HL-60 (cell line): ENCODE measurements at regions not wholly inside any gene's neighbourhood (a gene's known extent, or its start where the extent isn't known, plus 50 kb on each side); places are given as distances from the start of the nearest gene placed in this dataset.

Source experiments
- CTCF ChIP-seq: IDR thresholded peaks from one replicate; pipeline ENCODE4 v1.5.1; 2011; ENCODE audit warnings: low read length, control low read depth, inconsistent platforms; ENCODE audit not compliant: insufficient read depth
- POLR2AphosphoS5 ChIP-seq: IDR thresholded peaks from 2 replicates; pipeline ENCODE4 v1.6.1; 2012; ENCODE audit warnings: low read depth
- REST ChIP-seq: IDR thresholded peaks from 2 replicates; pipeline ENCODE4 v1.6.1; 2012; ENCODE audit warnings: low read depth; ENCODE audit not compliant: insufficient replicate concordance

- no peak for TF ChIP-seq CTCF
- TF ChIP-seq REST, result no peak
- no peak for TF ChIP-seq POLR2AphosphoS5
Measured at GRCh38 chr6:114810468-114810867, 467.6 kb upstream of the HS3ST5 start.
